Upper lobe of right lung (tissue), 1 donor: ENCODE measurements at regions not wholly inside any gene's neighbourhood (a gene's known extent, or its start where the extent isn't known, plus 50 kb on each side); places are given as distances from the start of the nearest gene placed in this dataset.

Experiments
- ATAC-seq: fragments of 200-7000 bp; cut with Tn5 transposase; one replicate; pipeline ENCODE4 v1.9.1; 2020; ENCODE audit warnings: mild to moderate bottlenecking, moderate library complexity
- DNase-seq: peaks from one replicate; pipeline ENCODE4 v3.0.0-alpha.2; 2020
- H3K27ac ChIP-seq: fragments of 200-600 bp; one replicate; pipeline ENCODE4 v1.8.0; 2022
- H3K27me3 ChIP-seq: fragments of 200-600 bp; one replicate; pipeline ENCODE4 v1.8.0; 2022; ENCODE audit warnings: mild to moderate bottlenecking
- H3K36me3 ChIP-seq: fragments of 200-600 bp; one replicate; pipeline ENCODE4 v1.8.0; 2022
- H3K4me1 ChIP-seq: fragments of 200-600 bp; one replicate; pipeline ENCODE4 v1.8.0; 2022
- H3K4me3 ChIP-seq: fragments of 200-600 bp; one replicate; pipeline ENCODE4 v1.8.0; 2022; ENCODE audit warnings: mild to moderate bottlenecking
- H3K9me3 ChIP-seq: fragments of 200-600 bp; one replicate; pipeline ENCODE4 v1.8.0; 2022
- CTCF ChIP-seq: fragments of 200-600 bp; IDR thresholded peaks from one replicate; pipeline ENCODE4 v1.8.0; 2022; ENCODE audit warnings: antibody characterized with exemption
- intact Hi-C: fragments of 100-400 bp; cut with DNase I; formaldehyde crosslinking; loops from one replicate; pipeline ENCODE4 v1.11.0; 2022
- donor health status: DM: no; HTN: yes; CAD: no; lungs with severe emphysema.

GRCh38 chr13:90551253-90551652, 796.2 kb upstream of the MIR17HG start:
- no peaks in the 10 kb centered on the region for H3K4me1 ChIP-seq
- DNase-seq (no peak), ATAC-seq (no peak)
- no peak overlapping the region for H3K27ac ChIP-seq
- TF ChIP-seq CTCF = no peak
- no peaks in the 10 kb centered on the region for H3K27me3 ChIP-seq
- H3K36me3 ChIP-seq = no peaks in the 10 kb centered on the region
- no peaks in the 10 kb centered on the region for H3K9me3 ChIP-seq
- no peak overlapping the region for H3K4me3 ChIP-seq
- intact Hi-C loops = no loop called here

- DNase-seq = no peak
Observed at GRCh38 chr13:90552702-90553101, 794.8 kb upstream of the MIR17HG start.

GRCh38 chr13:90553159-90553558, 794.3 kb upstream of the MIR17HG start:
- ATAC-seq (no peak), DNase-seq (no peak)
- no peaks in the 10 kb centered on the region for H3K36me3 ChIP-seq
- H3K4me1 ChIP-seq = no peaks in the 10 kb centered on the region
- no peaks in the 10 kb centered on the region for H3K9me3 ChIP-seq
- intact Hi-C loops = no loop called here
- no peak overlapping the region for H3K4me3 ChIP-seq
- no peaks in the 10 kb centered on the region for H3K27me3 ChIP-seq
- H3K27ac ChIP-seq = no peak overlapping the region
- TF ChIP-seq CTCF = no peak

More at GRCh38 chr13:90552702-90553101, 794.8 kb upstream of the MIR17HG start:
- no peaks in the 10 kb centered on the region for H3K36me3 ChIP-seq
- H3K27me3 ChIP-seq = no peaks in the 10 kb centered on the region
- no peak for ATAC-seq
- H3K27ac ChIP-seq = no peak overlapping the region
- H3K9me3 ChIP-seq = no peaks in the 10 kb centered on the region
- H3K4me3 ChIP-seq = no peak overlapping the region
- intact Hi-C loops = no loop called here
- H3K4me1 ChIP-seq = no peaks in the 10 kb centered on the region
- no peak for TF ChIP-seq CTCF

- ATAC-seq (no peak), DNase-seq (no peak)
- H3K27ac ChIP-seq = no peak overlapping the region
- no peak for TF ChIP-seq CTCF
- intact Hi-C loops = no loop called here
- H3K27me3 ChIP-seq = no peaks in the 10 kb centered on the region
- H3K4me3 ChIP-seq = no peak overlapping the region
- no peaks in the 10 kb centered on the region for H3K36me3 ChIP-seq
- H3K9me3 ChIP-seq = no peaks in the 10 kb centered on the region
- no peaks in the 10 kb centered on the region for H3K4me1 ChIP-seq
Observed at GRCh38 chr13:90557626-90558025, 789.9 kb upstream of the MIR17HG start.

GRCh38 chr13:90562443-90562842, 785.0 kb upstream of the MIR17HG start:
- no peak for TF ChIP-seq CTCF
- H3K4me1 ChIP-seq = no peaks in the 10 kb centered on the region
- ATAC-seq = no peak
- intact Hi-C loops = no loop called here
- H3K36me3 ChIP-seq = no peaks in the 10 kb centered on the region
- H3K9me3 ChIP-seq = no peaks in the 10 kb centered on the region
- H3K27ac ChIP-seq = no peak overlapping the region
- H3K27me3 ChIP-seq = no peaks in the 10 kb centered on the region
- H3K4me3 ChIP-seq = no peak overlapping the region
- no peak for DNase-seq

- Histone ChIP-seq H3K4me3 (no peak overlapping the region), H3K36me3 (no peaks in the 10 kb centered on the region), H3K27ac (no peak overlapping the region), H3K27me3 (no peaks in the 10 kb centered on the region), H3K4me1 (no peaks in the 10 kb centered on the region), H3K9me3 (no peaks in the 10 kb centered on the region)
- no peak for TF ChIP-seq CTCF
- intact Hi-C loops = no loop called here
- DNase-seq (no peak), ATAC-seq (no peak)
Observed at GRCh38 chr13:90564096-90564495, 783.4 kb upstream of the MIR17HG start.
